ENCODE measurements at regions not wholly inside any gene's neighbourhood (a gene's known extent, or its start where the extent isn't known, plus 50 kb on each side); places are given as distances from the start of the nearest gene placed in this dataset.

- DNase-seq (ENCODE audit: low spot score), result no peak
Observed at GRCh38 chr4:134019657-134020056, 181.9 kb downstream of the PABPC4L start.

- DNase-seq (ENCODE audit: low spot score), result no peak
Observed at GRCh38 chr4:134018846-134019245, 182.7 kb downstream of the PABPC4L start.

GRCh38 chr4:134001057-134001456 lies 200.5 kb downstream of the PABPC4L start:
- DNase-seq (ENCODE audit: low spot score), result no peak

DNA sequence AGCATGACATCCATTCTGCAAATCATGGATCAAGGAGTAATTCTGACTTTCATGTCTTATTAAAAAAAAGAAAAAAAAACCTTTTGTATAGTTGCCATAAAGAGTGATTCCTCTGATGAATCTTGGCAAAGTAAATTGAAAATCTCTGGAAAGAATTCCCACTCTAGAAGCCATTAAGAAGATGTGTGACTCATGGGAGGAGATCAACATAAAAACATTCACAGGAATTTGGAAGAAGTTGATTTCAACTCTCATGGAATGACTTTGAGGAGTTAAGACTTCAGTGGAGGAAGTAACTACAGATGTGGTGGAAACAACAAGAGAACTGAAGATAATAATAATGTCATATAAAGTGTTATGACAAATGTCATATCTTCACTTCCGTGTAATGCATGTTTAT lies 204.2 kb downstream of the PABPC4L start:
- no peak for DNase-seq (ENCODE audit: low spot score)

- no peak for DNase-seq (ENCODE audit: low spot score)
Observed at GRCh38 chr4:133996431-133997121, 205.0 kb downstream of the PABPC4L start.

DNA sequence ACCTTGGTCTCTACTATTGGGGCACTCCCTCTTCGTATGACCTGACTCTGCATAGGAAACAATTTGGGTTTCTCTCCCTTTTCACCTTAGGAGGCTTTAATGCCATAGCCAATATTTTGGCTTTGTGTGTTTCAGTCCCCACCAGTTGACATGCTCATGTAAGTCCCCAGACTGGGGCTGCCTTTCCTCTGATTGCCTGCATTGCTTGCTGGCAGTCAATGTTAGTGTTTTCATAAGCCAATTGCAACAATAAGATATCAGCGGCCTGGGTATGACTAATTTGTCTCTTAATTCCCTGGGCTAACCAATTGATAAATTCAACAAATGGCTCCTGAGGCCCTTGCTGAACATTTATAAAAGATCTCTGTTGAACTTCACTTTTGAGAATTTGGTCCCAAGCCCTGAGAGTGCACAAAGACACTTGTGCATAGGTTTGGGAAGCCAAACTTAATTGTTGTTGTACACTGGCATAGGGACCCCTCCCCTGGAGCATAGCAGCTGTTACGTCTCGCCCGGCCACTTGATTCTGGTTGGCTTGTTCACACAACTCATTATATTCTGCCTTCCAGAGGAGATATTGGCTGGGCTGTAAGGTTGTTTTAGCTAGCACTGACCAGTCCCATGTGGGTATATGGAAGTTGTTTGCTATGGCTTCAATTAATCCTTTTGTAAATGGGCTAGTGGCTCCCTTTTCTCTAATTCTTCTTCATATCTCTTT lies 206.2 kb downstream of the PABPC4L start:
- DNase-seq (ENCODE audit: low spot score), result no peak

GRCh38 chr4:133982533-133983224 lies 218.9 kb downstream of the PABPC4L start:
- no peak for DNase-seq (ENCODE audit: low spot score)

DNA sequence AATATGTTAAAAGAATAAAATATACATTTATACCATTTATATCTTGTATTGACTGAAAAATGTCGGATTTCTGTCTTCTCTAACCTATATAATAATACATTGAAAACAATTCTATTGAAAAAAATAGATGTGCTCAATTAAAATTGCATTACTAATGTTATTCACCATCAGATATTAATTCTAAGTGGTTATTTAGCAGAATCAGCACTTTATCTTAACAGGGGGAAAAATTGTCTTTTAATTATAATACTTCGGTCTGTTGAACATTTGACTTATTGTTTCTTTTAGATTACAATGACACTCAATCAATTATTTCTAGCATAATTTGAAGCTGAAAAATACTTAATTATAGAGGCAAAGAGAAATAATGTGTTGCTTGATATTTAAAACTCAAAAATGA lies 220.3 kb downstream of the PABPC4L start:
- no peak for DNase-seq (ENCODE audit: low spot score)

GRCh38 chr4:133972586-133972985 lies 229.0 kb downstream of the PABPC4L start:
- no peak for DNase-seq (ENCODE audit: low spot score)

- no peak for DNase-seq (ENCODE audit: low spot score)
Observed at GRCh38 chr4:133969202-133969848, 232.3 kb downstream of the PABPC4L start.

DNA sequence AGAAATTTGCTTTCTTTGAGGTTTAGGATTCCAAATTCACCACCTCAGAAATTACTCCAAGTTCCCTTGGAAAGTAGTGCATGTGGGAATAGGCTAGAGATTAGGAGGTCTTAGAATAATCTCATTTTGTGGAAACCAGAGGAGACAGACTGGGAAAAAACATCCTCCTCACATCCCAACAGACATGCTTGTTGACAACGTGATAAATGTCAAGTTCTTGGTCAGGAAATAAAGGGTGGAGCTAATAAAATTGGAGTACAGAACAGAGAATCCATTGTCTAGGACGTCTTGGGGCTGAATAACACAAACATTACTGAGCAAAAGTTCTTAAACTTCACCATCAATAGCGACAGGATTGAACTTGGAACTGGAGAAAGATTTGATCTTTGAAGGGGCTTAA lies 233.4 kb downstream of the PABPC4L start:
- no peak for DNase-seq (ENCODE audit: low spot score)

DNA sequence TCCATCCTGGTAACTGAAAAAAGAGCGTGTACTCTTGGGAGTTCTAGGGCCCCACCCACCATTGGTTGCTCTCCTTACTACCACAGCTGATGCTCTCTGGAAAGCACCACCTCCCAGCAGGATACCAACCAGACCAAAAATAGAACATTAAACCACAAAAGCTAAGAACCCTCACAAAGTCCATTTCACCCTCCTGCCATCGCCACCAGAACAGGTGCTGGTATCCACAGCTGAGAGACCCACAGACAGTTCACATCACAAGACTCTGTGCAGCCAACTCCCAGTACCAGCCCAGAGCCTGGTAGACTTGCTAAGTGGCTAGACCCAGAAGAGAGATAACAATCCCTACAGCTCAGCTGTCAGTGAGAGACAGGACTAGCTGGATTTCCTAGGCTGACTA lies 240.6 kb downstream of the PABPC4L start:
- DNase-seq (ENCODE audit: low spot score), result no peak

- no peak for DNase-seq (ENCODE audit: low spot score)
Observed at GRCh38 chr4:133943081-133943480, 258.5 kb downstream of the PABPC4L start.

GRCh38 chr4:133938061-133938460 lies 263.5 kb downstream of the PABPC4L start:
- no peak for DNase-seq (ENCODE audit: low spot score)

DNA sequence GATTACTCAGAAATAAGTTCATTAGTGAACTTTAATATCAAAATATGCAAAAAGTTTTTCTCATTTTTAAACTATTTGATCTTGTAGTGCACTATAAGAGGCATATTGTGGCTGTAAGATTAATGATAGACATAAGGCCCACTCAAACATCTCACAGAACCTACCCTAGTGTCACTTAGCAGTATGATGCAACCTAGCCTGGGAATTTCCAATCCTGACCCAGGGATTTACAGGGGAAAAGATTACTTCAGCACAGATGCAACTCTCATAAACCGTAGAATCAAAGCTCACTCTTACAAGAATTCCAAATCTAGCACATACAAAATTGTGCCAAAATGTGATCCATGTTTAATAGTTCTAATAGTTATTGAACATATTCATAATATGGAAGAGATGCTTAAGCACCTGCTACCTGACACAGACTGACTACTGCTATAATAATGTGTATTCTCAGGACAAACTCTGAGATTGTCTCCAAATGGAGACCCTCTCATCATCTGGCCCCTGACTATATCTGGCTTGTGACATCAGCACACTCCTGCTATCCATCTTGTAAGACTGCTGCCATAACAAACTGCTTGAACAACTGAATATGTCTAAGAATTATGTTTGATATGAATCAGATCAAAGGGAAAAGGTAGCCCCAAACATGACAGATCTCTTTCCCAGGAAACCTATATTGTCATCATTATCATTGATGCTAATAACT lies 271.9 kb downstream of the PABPC4L start:
- no peak for DNase-seq (ENCODE audit: low spot score)

DNA sequence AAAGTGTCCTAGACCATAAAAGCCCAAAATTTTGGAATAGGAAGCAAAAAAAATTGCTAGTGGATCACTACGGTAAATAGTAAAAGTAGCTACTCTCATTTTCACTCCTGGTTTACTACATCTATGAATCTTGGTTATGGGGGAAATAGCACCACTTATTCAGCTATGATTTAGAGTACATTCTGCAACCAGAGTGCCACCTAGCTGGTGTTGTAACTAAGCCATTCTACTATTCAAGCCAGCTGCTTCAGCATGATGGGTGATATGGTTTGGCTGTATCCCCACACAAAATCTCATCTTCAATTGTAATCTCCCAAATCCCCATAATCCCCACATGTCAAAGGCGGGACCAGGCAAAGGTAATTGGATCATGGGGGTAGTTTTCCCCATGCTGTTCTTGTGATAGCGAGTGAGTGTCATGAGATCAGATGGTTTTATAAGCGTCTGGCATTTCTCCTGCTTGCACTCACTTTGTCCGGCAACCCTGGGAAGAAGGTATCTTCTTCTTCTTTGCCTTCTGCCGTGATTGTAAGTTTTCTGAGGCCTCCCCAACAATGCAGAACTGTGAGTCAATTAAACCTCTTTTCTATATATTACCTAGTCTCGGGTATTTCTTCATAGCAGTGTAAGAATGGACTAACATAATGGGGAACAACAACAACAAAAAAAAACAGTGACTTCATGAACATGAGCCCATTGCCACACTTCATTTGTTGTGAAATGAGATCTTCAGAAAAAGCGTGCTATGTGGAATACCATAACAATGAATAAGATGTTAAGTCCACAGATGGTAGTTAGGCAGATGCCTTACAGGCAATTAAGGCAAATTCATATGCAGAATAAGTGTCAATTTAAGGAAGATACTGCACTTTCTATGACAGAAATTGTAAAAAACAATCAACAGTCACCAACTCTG lies 280.1 kb downstream of the PABPC4L start:
- DNase-seq (ENCODE audit: low spot score), result no peak

GRCh38 chr4:133920236-133920635 lies 281.4 kb downstream of the PABPC4L start:
- DNase-seq (ENCODE audit: low spot score), result no peak

- no peak for DNase-seq (ENCODE audit: low spot score)
Observed at GRCh38 chr4:133910165-133910564, 291.4 kb downstream of the PABPC4L start.

DNA sequence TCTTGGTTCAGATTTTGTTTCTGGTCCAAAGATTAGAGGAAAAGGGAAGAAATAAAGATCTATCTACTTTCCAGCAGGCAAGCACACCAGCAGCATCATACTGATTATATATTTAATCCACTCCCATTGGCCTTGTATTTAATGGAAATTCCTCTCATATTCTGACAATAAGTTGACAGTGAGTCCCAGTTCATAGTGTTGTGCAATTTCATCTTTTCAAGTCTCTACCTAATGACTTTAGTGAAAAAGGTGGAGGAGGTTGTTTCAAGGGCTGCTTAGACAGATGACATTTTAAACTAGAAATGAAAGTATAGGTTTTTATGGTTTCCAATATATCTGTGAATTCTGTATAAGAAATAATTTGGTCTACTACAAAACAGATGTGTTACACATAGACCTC lies 298.6 kb downstream of the PABPC4L start:
- DNase-seq (ENCODE audit: low spot score), result no peak

DNA sequence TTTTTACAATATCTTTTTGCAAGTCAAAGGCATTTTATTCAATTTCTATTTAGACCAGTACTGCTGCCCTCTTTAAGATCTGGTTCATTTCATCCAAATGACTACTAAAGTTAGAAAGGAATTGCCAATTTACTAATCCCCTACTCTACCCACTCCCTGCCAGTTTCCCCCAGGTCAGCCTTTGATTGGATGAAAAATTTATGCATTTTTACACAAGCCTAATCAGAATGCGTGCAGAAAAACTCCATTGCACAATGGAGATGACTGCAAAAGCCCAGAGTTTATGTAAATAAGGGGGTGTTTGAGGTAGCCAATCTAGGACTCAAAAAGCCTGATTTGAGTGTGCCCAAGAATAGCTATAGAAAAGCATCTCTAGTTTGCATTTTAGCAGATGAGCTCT lies 310.6 kb downstream of the PABPC4L start:
- DNase-seq (ENCODE audit: low spot score), result no peak

- DNase-seq (ENCODE audit: low spot score), result no peak
Observed at GRCh38 chr4:133887723-133888122, 313.9 kb downstream of the PABPC4L start.
